ENCODE measurements at regions not wholly inside any gene's neighbourhood (a gene's known extent, or its start where the extent isn't known, plus 50 kb on each side); places are given as distances from the start of the nearest gene placed in this dataset.

- TF ChIP-seq CTCF (IDR thresholded peaks at IDR 0.05 in 8 of 11, conservative IDR thresholded peaks at IDR 0.05 in 3 of 11) = no peak
- no peak for TF ChIP-seq POLR2A (IDR thresholded peaks at IDR 0.05)
- no peak for TF ChIP-seq POLR2AphosphoS5 (IDR thresholded peaks at IDR 0.05)
Measured at GRCh38 chr4:128484896-128485295, 197.3 kb upstream of the PGRMC2 start.
